ENCODE measurements at regions not wholly inside any gene's neighbourhood (a gene's known extent, or its start where the extent isn't known, plus 50 kb on each side); places are given as distances from the start of the nearest gene placed in this dataset.

DNA sequence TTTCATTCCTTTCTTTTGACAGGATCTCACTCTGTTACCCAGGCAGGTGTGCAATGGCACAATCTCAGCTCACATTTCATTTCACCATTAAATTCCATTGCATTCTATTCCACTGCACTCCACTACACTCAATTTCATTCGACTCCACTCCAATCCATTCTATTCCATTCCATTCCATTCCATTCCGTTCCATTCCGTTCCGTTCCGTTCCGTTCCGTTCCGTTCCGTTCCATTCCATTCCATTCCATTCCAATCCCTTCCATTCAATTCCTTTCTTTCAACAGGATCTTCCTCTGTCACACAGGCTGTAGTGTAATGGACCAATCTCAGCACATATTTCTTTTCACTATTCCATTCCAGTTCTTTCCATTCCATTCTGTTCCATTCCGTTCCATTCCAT lies 1445.7 kb downstream of the TSPY10 start:
- TF ChIP-seq CTCF (conservative IDR thresholded peaks at IDR 0.05; ENCODE audit: low read depth in 2 of 2): no peak
- TF ChIP-seq POLR2AphosphoS5 (IDR thresholded peaks at IDR 0.05; ENCODE audit: low read depth): no peak
- TF ChIP-seq REST (IDR thresholded peaks at IDR 0.05; ENCODE audit: unreplicated experiment): no peak
- no peak for TF ChIP-seq ETS1 (IDR thresholded peaks at IDR 0.05)
- no peak for TF ChIP-seq EZH2 (IDR thresholded peaks at IDR 0.05; ENCODE audit: low read depth, unreplicated experiment)
- no peak for TF ChIP-seq EZH2phosphoT487 (IDR thresholded peaks at IDR 0.05; ENCODE audit: unreplicated experiment)
- no peak for TF ChIP-seq ZNF331 (CRISPR knock-in tag; IDR thresholded peaks at IDR 0.05; ENCODE audit: low read depth)
- no peak for TF ChIP-seq ZNF114 (CRISPR knock-in tag; IDR thresholded peaks at IDR 0.05)
- no peak for TF ChIP-seq CREB1 (CRISPR knock-in tag; IDR thresholded peaks at IDR 0.05; ENCODE audit: low read depth)
- TF ChIP-seq JUNB (IDR thresholded peaks at IDR 0.05; ENCODE audit: unreplicated experiment): no peak
- TF ChIP-seq STAT1 (IDR thresholded peaks at IDR 0.05; ENCODE audit: unreplicated experiment): no peak
- no peak for TF ChIP-seq NANOG (IDR thresholded peaks at IDR 0.05; ENCODE audit: borderline replicate concordance)
- TF ChIP-seq, protein P1, sequence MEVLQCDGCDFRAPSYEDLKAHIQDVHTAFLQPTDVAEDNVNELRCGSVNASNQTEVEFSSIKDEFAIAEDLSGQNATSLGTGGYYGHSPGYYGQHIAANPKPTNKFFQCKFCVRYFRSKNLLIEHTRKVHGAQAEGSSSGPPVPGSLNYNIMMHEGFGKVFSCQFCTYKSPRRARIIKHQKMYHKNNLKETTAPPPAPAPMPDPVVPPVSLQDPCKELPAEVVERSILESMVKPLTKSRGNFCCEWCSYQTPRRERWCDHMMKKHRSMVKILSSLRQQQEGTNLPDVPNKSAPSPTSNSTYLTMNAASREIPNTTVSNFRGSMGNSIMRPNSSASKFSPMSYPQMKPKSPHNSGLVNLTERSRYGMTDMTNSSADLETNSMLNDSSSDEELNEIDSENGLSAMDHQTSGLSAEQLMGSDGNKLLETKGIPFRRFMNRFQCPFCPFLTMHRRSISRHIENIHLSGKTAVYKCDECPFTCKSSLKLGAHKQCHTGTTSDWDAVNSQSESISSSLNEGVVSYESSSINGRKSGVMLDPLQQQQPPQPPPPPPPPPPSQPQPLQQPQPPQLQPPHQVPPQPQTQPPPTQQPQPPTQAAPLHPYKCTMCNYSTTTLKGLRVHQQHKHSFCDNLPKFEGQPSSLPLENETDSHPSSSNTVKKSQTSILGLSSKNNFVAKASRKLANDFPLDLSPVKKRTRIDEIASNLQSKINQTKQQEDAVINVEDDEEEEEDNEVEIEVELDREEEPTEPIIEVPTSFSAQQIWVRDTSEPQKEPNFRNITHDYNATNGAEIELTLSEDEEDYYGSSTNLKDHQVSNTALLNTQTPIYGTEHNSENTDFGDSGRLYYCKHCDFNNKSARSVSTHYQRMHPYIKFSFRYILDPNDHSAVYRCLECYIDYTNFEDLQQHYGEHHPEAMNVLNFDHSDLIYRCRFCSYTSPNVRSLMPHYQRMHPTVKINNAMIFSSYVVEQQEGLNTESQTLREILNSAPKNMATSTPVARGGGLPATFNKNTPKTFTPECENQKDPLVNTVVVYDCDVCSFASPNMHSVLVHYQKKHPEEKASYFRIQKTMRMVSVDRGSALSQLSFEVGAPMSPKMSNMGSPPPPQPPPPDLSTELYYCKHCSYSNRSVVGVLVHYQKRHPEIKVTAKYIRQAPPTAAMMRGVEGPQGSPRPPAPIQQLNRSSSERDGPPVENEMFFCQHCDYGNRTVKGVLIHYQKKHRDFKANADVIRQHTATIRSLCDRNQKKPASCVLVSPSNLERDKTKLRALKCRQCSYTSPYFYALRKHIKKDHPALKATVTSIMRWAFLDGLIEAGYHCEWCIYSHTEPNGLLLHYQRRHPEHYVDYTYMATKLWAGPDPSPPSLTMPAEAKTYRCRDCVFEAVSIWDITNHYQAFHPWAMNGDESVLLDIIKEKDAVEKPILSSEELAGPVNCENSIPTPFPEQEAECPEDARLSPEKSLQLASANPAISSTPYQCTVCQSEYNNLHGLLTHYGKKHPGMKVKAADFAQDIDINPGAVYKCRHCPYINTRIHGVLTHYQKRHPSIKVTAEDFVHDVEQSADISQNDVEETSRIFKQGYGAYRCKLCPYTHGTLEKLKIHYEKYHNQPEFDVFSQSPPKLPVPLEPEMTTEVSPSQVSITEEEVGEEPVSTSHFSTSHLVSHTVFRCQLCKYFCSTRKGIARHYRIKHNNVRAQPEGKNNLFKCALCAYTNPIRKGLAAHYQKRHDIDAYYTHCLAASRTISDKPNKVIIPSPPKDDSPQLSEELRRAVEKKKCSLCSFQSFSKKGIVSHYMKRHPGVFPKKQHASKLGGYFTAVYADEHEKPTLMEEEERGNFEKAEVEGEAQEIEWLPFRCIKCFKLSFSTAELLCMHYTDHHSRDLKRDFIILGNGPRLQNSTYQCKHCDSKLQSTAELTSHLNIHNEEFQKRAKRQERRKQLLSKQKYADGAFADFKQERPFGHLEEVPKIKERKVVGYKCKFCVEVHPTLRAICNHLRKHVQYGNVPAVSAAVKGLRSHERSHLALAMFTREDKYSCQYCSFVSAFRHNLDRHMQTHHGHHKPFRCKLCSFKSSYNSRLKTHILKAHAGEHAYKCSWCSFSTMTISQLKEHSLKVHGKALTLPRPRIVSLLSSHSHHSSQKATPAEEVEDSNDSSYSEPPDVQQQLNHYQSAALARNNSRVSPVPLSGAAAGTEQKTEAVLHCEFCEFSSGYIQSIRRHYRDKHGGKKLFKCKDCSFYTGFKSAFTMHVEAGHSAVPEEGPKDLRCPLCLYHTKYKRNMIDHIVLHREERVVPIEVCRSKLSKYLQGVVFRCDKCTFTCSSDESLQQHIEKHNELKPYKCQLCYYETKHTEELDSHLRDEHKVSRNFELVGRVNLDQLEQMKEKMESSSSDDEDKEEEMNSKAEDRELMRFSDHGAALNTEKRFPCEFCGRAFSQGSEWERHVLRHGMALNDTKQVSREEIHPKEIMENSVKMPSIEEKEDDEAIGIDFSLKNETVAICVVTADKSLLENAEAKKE (CRISPR knock-in tag; IDR thresholded peaks at IDR 0.05): no peak
